OCI-LY7 (cell line): ENCODE measurements at regions not wholly inside any gene's neighbourhood (a gene's known extent, or its start where the extent isn't known, plus 50 kb on each side); places are given as distances from the start of the nearest gene placed in this dataset.

Experiments used
- BruUV-seq: library from RNA; stranded (reverse); fragments of 400-500 nt; replicated peaks from 2 replicates; lab custom pipeline; 2021; lab: Mats Ljungman, UMichigan
- CTCF ChIA-PET: fragments of 300-600 bp; sonication (Branson Sonifier 250); formaldehyde crosslinking; loops from one replicate; lab custom pipeline; 2022; ENCODE audit warnings: antibody characterized with exemption; ENCODE audit not compliant: unreplicated experiment; lab: Charles Lee
- POLR2A ChIA-PET: fragments of 300-600 bp; sonication (Branson Sonifier 250); formaldehyde crosslinking; loops from one replicate; lab custom pipeline; 2022; ENCODE audit warnings: antibody characterized with exemption; lab: Charles Lee
- DNase-seq: peaks from one replicate; pipeline ENCODE4 v3.0.0-alpha.2; 2015; ENCODE audit warnings: low spot score
- H2AFZ ChIP-seq: fragments of 200-600 bp; sonication (generic), shearing (Covaris generic); 2 replicates; pipeline ENCODE4 v1.6.1; 2014; ENCODE audit warnings: mild to moderate bottlenecking, antibody characterized with exemption, low read length, moderate library complexity
- H3K27ac ChIP-seq: fragments of 200-600 bp; sonication (generic); 2 replicates; pipeline ENCODE4 v1.5.1; 2014; ENCODE audit warnings: mixed run types, low read depth, mild to moderate bottlenecking, moderate library complexity, low read length, inconsistent platforms; ENCODE audit not compliant: poor library complexity, severe bottlenecking
- H3K36me3 ChIP-seq: fragments of 200-600 bp; sonication (generic); 2 replicates; pipeline ENCODE4 v1.6.1; 2014; ENCODE audit warnings: mild to moderate bottlenecking, antibody characterized with exemption, low read length, moderate library complexity, mixed read lengths; ENCODE audit not compliant: insufficient read depth
- H3K4me1 ChIP-seq: fragments of 200-600 bp; sonication (generic); 2 replicates; pipeline ENCODE4 v1.5.1; 2014; ENCODE audit warnings: mild to moderate bottlenecking, low read length; ENCODE audit not compliant: insufficient read depth, poor library complexity, severe bottlenecking
- H3K4me2 ChIP-seq: fragments of 200-600 bp; sonication (generic); 2 replicates; pipeline ENCODE4 v1.6.1; 2014; ENCODE audit warnings: mild to moderate bottlenecking, low read length
- H3K4me3 ChIP-seq: fragments of 200-600 bp; sonication (generic); 2 replicates; pipeline ENCODE4 v1.5.1; 2014; ENCODE audit warnings: mild to moderate bottlenecking, low read depth, low read length; ENCODE audit not compliant: poor library complexity, severe bottlenecking
- H3K79me2 ChIP-seq: fragments of 200-600 bp; sonication (generic); 2 replicates; pipeline ENCODE4 v1.6.1; 2016; ENCODE audit warnings: low read depth, mild to moderate bottlenecking, low read length, moderate library complexity, mixed read lengths; ENCODE audit not compliant: insufficient read depth
- H3K9me2 ChIP-seq: fragments of 200-600 bp; sonication (generic); 2 replicates; pipeline ENCODE4 v1.6.1; 2016; ENCODE audit warnings: mild to moderate bottlenecking, low read length, mixed read lengths; ENCODE audit not compliant: insufficient read depth
- H3K9me3 ChIP-seq: fragments of 200-600 bp; sonication (generic); 2 replicates; pipeline ENCODE4 v1.6.1; 2014; ENCODE audit warnings: mild to moderate bottlenecking, mixed run types, low read length, mixed read lengths
- H4K20me1 ChIP-seq: fragments of 200-600 bp; sonication (generic); 2 replicates; pipeline ENCODE4 v1.6.1; 2014; ENCODE audit warnings: mild to moderate bottlenecking, antibody characterized with exemption, low read length, moderate library complexity, mixed read lengths; ENCODE audit not compliant: insufficient read depth
- EZH2phosphoT487 ChIP-seq: fragments of 200-600 bp; sonication (generic); IDR thresholded peaks from 2 replicates; pipeline ENCODE4 v1.6.1; 2018; ENCODE audit warnings: low read depth, borderline replicate concordance, mild to moderate bottlenecking, mixed run types, antibody characterized with exemption, low read length, moderate library complexity, mixed read lengths
- intact Hi-C: fragments of 100-400 bp; cut with micrococcal nuclease; formaldehyde crosslinking; loops from one replicate; pipeline ENCODE4 v1.10.0; 2022; ENCODE audit not compliant: unreplicated experiment
- TF ChIP-seq, protein P1 (sequence below): fragments of 200-600 bp; sonication (generic); conservative IDR thresholded peaks from 2 replicates; pipeline ENCODE4 v1.5.1; 2014; ENCODE audit warnings: mild to moderate bottlenecking, antibody characterized with exemption, low read length, moderate library complexity, mixed read lengths

GRCh38 chr10:7085913-7086589 lies 324.8 kb downstream of the SFMBT2 start:
- CTCF ChIA-PET: interaction anchor here (0.5 kb wide), 1 partner anchor 166 kb away, joined by 3 read pairs; no protein-coding TSS in a partner anchor
- BruUV-seq: no TSS peak
- POLR2A ChIA-PET: interaction anchor here (0.5 to 0.9 kb wide), 2 partner anchors 12 to 65 kb away, joined by 3 to 5 read pairs; no protein-coding TSS in a partner anchor
- H4K20me1 ChIP-seq: no peaks in the 10 kb centered on the region
- H3K9me3 ChIP-seq: no peaks in the 10 kb centered on the region
- no peak overlapping the region for H3K4me3 ChIP-seq
- no peaks in the 10 kb centered on the region for H3K79me2 ChIP-seq
- intact Hi-C loops: no loop called here
- TF ChIP-seq, protein P1, sequence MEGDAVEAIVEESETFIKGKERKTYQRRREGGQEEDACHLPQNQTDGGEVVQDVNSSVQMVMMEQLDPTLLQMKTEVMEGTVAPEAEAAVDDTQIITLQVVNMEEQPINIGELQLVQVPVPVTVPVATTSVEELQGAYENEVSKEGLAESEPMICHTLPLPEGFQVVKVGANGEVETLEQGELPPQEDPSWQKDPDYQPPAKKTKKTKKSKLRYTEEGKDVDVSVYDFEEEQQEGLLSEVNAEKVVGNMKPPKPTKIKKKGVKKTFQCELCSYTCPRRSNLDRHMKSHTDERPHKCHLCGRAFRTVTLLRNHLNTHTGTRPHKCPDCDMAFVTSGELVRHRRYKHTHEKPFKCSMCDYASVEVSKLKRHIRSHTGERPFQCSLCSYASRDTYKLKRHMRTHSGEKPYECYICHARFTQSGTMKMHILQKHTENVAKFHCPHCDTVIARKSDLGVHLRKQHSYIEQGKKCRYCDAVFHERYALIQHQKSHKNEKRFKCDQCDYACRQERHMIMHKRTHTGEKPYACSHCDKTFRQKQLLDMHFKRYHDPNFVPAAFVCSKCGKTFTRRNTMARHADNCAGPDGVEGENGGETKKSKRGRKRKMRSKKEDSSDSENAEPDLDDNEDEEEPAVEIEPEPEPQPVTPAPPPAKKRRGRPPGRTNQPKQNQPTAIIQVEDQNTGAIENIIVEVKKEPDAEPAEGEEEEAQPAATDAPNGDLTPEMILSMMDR: no peak
- TF ChIP-seq EZH2phosphoT487: no peak
- H3K27ac ChIP-seq: no peak overlapping the region
- H3K4me1 ChIP-seq: no peaks in the 10 kb centered on the region
- no peaks in the 10 kb centered on the region for H3K36me3 ChIP-seq
- no peak overlapping the region for H2AFZ ChIP-seq
- DNase-seq: no peak
- no peak overlapping the region for H3K4me2 ChIP-seq
- H3K9me2 ChIP-seq: no peaks in the 10 kb centered on the region

DNA sequence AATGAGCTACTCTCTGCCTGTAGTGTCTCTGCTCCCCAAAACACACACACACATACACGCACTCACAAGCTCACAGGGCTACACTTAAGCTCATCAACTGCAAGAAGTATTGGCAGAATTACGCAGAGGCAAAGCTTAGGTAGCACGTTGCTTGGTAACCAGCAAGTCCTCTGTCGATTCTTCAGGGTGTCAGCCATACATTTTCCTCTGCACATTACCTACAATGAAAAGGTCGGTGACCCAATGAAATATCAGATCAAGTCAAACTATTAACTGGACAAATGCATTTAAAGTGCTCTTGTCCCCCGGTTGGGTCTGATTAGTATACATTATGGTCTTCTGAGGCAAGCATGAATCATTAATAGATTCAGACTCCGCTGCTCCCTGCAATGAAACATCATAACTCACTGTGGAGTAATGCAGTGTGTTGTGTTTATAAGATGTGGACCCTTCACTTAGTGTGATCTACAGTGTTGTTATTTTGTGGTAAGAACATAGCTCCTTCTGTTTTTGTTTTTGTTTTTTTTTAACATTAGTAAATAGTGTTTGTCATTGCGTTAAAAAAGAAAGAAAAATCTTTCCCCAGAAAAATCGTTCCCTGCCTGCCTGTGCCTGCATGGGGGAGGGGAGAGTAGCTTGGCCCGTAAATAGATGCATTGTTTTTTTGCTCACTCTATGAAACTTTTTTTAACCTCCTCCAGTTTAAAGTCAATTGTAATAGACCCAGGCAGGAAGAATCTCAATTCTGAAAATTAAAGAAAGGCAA lies 325.5 kb downstream of the SFMBT2 start:
- CTCF ChIA-PET: no interaction called here
- no peak for TF ChIP-seq EZH2phosphoT487
- TF ChIP-seq, protein P1: no peak

More for the DNA sequence above, 325.5 kb downstream of the SFMBT2 start:
- no peak overlapping the region for H3K4me2 ChIP-seq
- no peak overlapping the region for H2AFZ ChIP-seq
- no peak overlapping the region for H3K4me3 ChIP-seq
- H3K9me3 ChIP-seq: no peaks in the 10 kb centered on the region
- no peaks in the 10 kb centered on the region for H4K20me1 ChIP-seq
- no peaks in the 10 kb centered on the region for H3K4me1 ChIP-seq
- H3K27ac ChIP-seq: no peak overlapping the region
- H3K79me2 ChIP-seq: no peaks in the 10 kb centered on the region
- no peaks in the 10 kb centered on the region for H3K36me3 ChIP-seq
- DNase-seq: no peak
- BruUV-seq: no TSS peak
- H3K9me2 ChIP-seq: no peaks in the 10 kb centered on the region
- intact Hi-C loops: no loop called here
- POLR2A ChIA-PET: interaction anchor here (0.7 kb wide), 1 partner anchor 18 kb away, joined by 3 read pairs; no protein-coding TSS in a partner anchor
